Fibroblast of lung (primary cell): ENCODE measurements at regions not wholly inside any gene's neighbourhood (a gene's known extent, or its start where the extent isn't known, plus 50 kb on each side); places are given as distances from the start of the nearest gene placed in this dataset.

Experiments used
- DNase-seq, 2 donors: peaks; one replicate each; pipeline versions ENCODE4 v3.0.0 to v3.0.0-alpha.2; 2010; ENCODE audit warnings: low read depth in 2 of 2
- H2AFZ ChIP-seq: 2 replicates; pipeline ENCODE4 v1.5.1; 2012; ENCODE audit warnings: low read length, control low read depth, inconsistent platforms
- H3K27ac ChIP-seq: 2 replicates; pipeline ENCODE4 v1.5.1; 2011; ENCODE audit warnings: low read length, control low read depth; ENCODE audit not compliant: insufficient read depth
- H3K27me3 ChIP-seq: 2 replicates; pipeline ENCODE4 v1.5.1; 2011; ENCODE audit warnings: mild to moderate bottlenecking, low read length; ENCODE audit not compliant: control insufficient read depth, insufficient read depth
- H3K36me3 ChIP-seq: 2 replicates; pipeline ENCODE4 v1.5.1; 2011; ENCODE audit warnings: low read length; ENCODE audit not compliant: control insufficient read depth, insufficient read depth
- H3K4me1 ChIP-seq: 2 replicates; pipeline ENCODE4 v1.5.1; 2011; ENCODE audit warnings: low read length; ENCODE audit not compliant: control insufficient read depth, insufficient read depth; ENCODE audit errors: extremely low read depth
- H3K4me2 ChIP-seq: 2 replicates; pipeline ENCODE4 v1.5.1; 2011; ENCODE audit warnings: low read length, control low read depth; ENCODE audit not compliant: insufficient read depth; ENCODE audit errors: extremely low read depth
- H3K4me3 ChIP-seq, 4 experiments: fragments of 200-600 bp in 1 of 4; sonication (generic) in 1 of 4; replicated peaks in 1 of 4; 2 replicates each; pipeline ENCODE4 v1.5.1; 2011 to 2016; ENCODE audit warnings: low read length in 4 of 4, low read depth in 3 of 4, mild to moderate bottlenecking in 3 of 4, control low read depth in 2 of 4, inconsistent platforms in 1 of 4, mixed read lengths in 1 of 4; ENCODE audit not compliant: insufficient read depth in 1 of 4; ENCODE audit errors: control extremely low read depth in 1 of 4
- H3K79me2 ChIP-seq: 2 replicates; pipeline ENCODE4 v1.5.1; 2012; ENCODE audit warnings: mild to moderate bottlenecking, low read length, inconsistent platforms; ENCODE audit not compliant: control insufficient read depth, insufficient read depth
- H3K9ac ChIP-seq: 2 replicates; pipeline ENCODE4 v1.5.1; 2011; ENCODE audit warnings: mild to moderate bottlenecking, low read length, control low read depth; ENCODE audit not compliant: insufficient read depth
- H3K9me3 ChIP-seq: 2 replicates; pipeline ENCODE4 v1.5.1; 2012; ENCODE audit warnings: low read depth, low read length; ENCODE audit not compliant: control insufficient read depth, insufficient read depth
- H4K20me1 ChIP-seq: 2 replicates; pipeline ENCODE4 v1.5.1; 2011; ENCODE audit warnings: low read length; ENCODE audit not compliant: control insufficient read depth, insufficient read depth; ENCODE audit errors: extremely low read depth
- CTCF ChIP-seq, 2 donors: IDR thresholded peaks in 1 of 2; conservative IDR thresholded peaks in 1 of 2; 1 replicate in 1 of 2; 2 replicates in 1 of 2; pipeline ENCODE4 v1.5.1; 2011 to 2012; ENCODE audit warnings: low read length in 2 of 2, control low read depth in 1 of 2, inconsistent platforms in 1 of 2, low read depth in 1 of 2, mild to moderate bottlenecking in 1 of 2
- EZH2 ChIP-seq: IDR thresholded peaks from 2 replicates; pipeline ENCODE4 v1.5.1; 2012; ENCODE audit warnings: low read length, control low read depth, mild to moderate bottlenecking; ENCODE audit errors: missing control alignments

DNA sequence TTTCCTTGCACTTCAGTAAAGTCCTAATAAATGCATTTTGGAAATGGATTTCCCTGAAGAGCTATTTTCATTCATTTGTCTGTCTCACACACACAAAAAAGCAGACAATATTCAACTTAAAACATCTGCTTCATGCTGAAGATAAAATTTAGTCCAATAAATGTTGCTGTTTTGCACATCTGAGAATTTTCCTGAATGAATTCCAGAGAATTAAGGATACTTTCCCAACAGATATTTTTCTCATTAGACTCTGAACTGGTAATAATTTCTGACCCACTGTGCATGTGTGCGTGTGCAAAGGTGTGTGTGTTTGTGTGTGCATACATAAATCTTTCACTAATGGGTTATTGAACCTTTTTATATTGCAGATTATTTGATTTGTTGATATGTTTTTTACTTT lies 390.2 kb upstream of the TMEFF2 start:
- no peak for DNase-seq
- H3K4me2 ChIP-seq = no peak overlapping the region
- H3K4me1 ChIP-seq = no peaks in the 10 kb centered on the region
- H3K4me3 ChIP-seq = no peak overlapping the region
- H3K27ac ChIP-seq = no peak overlapping the region
- H3K9ac ChIP-seq = no peak overlapping the region
- no peak overlapping the region for H2AFZ ChIP-seq
- H3K79me2 ChIP-seq = no peaks in the 10 kb centered on the region
- no peak for TF ChIP-seq CTCF (conservative IDR thresholded peaks at IDR 0.05 in 1 of 2, IDR thresholded peaks at IDR 0.05 in 1 of 2; ENCODE audit: low read depth in 1 of 2, low read length in 2 of 2)
- TF ChIP-seq EZH2 = no peak
- H3K9me3 ChIP-seq = no peaks in the 10 kb centered on the region
- no peaks in the 10 kb centered on the region for H4K20me1 ChIP-seq
- no peaks in the 10 kb centered on the region for H3K27me3 ChIP-seq
- H3K36me3 ChIP-seq = no peaks in the 10 kb centered on the region

- no peak for DNase-seq
- no peak overlapping the region for H3K9ac ChIP-seq
- no peaks in the 10 kb centered on the region for H3K36me3 ChIP-seq
- no peaks in the 10 kb centered on the region for H3K79me2 ChIP-seq
- no peak overlapping the region for H3K27ac ChIP-seq
- TF ChIP-seq EZH2 = no peak
- no peak for TF ChIP-seq CTCF (conservative IDR thresholded peaks at IDR 0.05 in 1 of 2, IDR thresholded peaks at IDR 0.05 in 1 of 2; ENCODE audit: low read depth in 1 of 2, low read length in 2 of 2)
- no peaks in the 10 kb centered on the region for H3K4me1 ChIP-seq
- H3K27me3 ChIP-seq = no peaks in the 10 kb centered on the region
- no peaks in the 10 kb centered on the region for H3K9me3 ChIP-seq
- H3K4me2 ChIP-seq = no peak overlapping the region
- H3K4me3 ChIP-seq = no peak overlapping the region
- H4K20me1 ChIP-seq = no peaks in the 10 kb centered on the region
- H2AFZ ChIP-seq = no peak overlapping the region
These were observed 385.4 kb upstream of the TMEFF2 start for GRCh38 chr2:192579965-192580700.

DNA sequence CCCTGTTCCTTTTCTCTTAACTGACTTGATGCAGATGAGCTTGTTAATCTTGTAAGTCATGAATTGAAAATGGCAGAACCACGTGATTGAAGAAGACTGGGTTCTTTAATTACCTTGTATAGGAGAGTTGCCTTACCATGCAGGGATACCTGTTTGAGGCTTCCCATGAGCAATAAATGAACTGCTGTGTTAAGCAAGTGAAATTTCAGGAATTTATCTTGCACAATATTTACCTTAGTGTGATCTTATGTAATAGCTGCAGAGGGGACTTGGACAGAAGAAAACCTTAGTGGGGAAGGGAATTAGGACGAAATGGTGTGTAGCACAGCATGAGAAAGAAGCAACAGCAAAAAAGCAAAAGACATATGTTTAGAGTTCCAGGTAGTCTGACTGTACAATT lies 384.0 kb upstream of the TMEFF2 start:
- no peaks in the 10 kb centered on the region for H3K79me2 ChIP-seq
- H3K4me3 ChIP-seq = no peak overlapping the region
- H3K4me1 ChIP-seq = no peaks in the 10 kb centered on the region
- no peak overlapping the region for H2AFZ ChIP-seq
- no peak for TF ChIP-seq EZH2
- TF ChIP-seq CTCF (conservative IDR thresholded peaks at IDR 0.05 in 1 of 2, IDR thresholded peaks at IDR 0.05 in 1 of 2; ENCODE audit: low read depth in 1 of 2, low read length in 2 of 2) = no peak
- H3K9me3 ChIP-seq = no peaks in the 10 kb centered on the region
- no peak for DNase-seq
- H3K27me3 ChIP-seq = no peaks in the 10 kb centered on the region
- H3K36me3 ChIP-seq = no peaks in the 10 kb centered on the region
- H3K9ac ChIP-seq = no peak overlapping the region
- no peak overlapping the region for H3K27ac ChIP-seq
- no peak overlapping the region for H3K4me2 ChIP-seq
- H4K20me1 ChIP-seq = no peaks in the 10 kb centered on the region
